HepG2 (cell line): ENCODE measurements at regions not wholly inside any gene's neighbourhood (a gene's known extent, or its start where the extent isn't known, plus 50 kb on each side); places are given as distances from the start of the nearest gene placed in this dataset.

Source experiments
- CBX2 ChIP-seq, 2 experiments: fragments of 200-600 bp in 1 of 2; sonication (generic); formaldehyde crosslinking in 1 of 2; IDR thresholded peaks; 2 replicates each; pipeline versions ENCODE4 v1.7.0 to v1.8.1; 2018 to 2022; ENCODE audit warnings: low read depth in 2 of 2, low read length in 1 of 2, mild to moderate bottlenecking in 1 of 2, missing genetic modification reagents in 1 of 2
- DMAP1 ChIP-seq: IDR thresholded peaks from 2 replicates; pipeline ENCODE4 v1.6.1; 2016
- HBP1 ChIP-seq: IDR thresholded peaks from 2 replicates; pipeline ENCODE4 v1.6.1; 2016; ENCODE audit warnings: low read depth, control low read depth
- HCFC1 ChIP-seq: fragments of 150-350 bp; IDR thresholded peaks from 2 replicates; pipeline ENCODE4 v1.6.1; 2014; ENCODE audit warnings: low read depth, low read length
- HNF1B ChIP-seq: sonication (generic); formaldehyde crosslinking; IDR thresholded peaks from 2 replicates; pipeline ENCODE4 v1.5.1; 2020; ENCODE audit warnings: mild to moderate bottlenecking, moderate library complexity, missing genetic modification reagents
- KAT8 ChIP-seq: IDR thresholded peaks from 2 replicates; pipeline ENCODE4 v1.6.1; 2016; ENCODE audit warnings: missing genetic modification reagents, missing compliant biosample characterization
- ZC3H4 ChIP-seq: sonication (generic); formaldehyde crosslinking; IDR thresholded peaks from 2 replicates; pipeline ENCODE4 v1.4.0; 2020; ENCODE audit warnings: missing genetic modification reagents, borderline replicate concordance
- ZHX2 ChIP-seq, 2 experiments: sonication (generic) in 1 of 2; formaldehyde crosslinking in 1 of 2; IDR thresholded peaks; 2 replicates each; pipeline versions ENCODE4 v1.6.1 to v1.9.0; 2014 to 2022; ENCODE audit warnings: antibody characterized with exemption in 1 of 2, borderline replicate concordance in 1 of 2, inconsistent platforms in 1 of 2, low read depth in 1 of 2, missing genetic modification reagents in 1 of 2
- ZKSCAN1 ChIP-seq: fragments of 150-350 bp; IDR thresholded peaks from 2 replicates; pipeline ENCODE4 v1.6.1; 2014; ENCODE audit warnings: low read length
- ZNF792 ChIP-seq: IDR thresholded peaks from 2 replicates; pipeline ENCODE4 v1.6.1; 2016
- TF ChIP-seq, protein P1 (sequence below): sonication (generic); formaldehyde crosslinking; IDR thresholded peaks from 2 replicates; pipeline ENCODE4 v1.4.0; 2020; ENCODE audit warnings: mild to moderate bottlenecking, missing genetic modification reagents
- TF ChIP-seq, protein P2 (sequence below), 2 experiments: sonication (generic) in 1 of 2; formaldehyde crosslinking in 1 of 2; IDR thresholded peaks; 2 replicates each; pipeline versions ENCODE4 v1.5.1 to v1.6.1; 2011 to 2020; ENCODE audit warnings: borderline replicate concordance in 1 of 2, low read depth in 1 of 2, low read length in 1 of 2, mild to moderate bottlenecking in 1 of 2, missing genetic modification reagents in 1 of 2, moderate library complexity in 1 of 2

- no peak for TF ChIP-seq ZHX2 (IDR thresholded peaks at IDR 0.05; ENCODE audit: low read depth)
- TF ChIP-seq ZHX2 (CRISPR knock-in tag; IDR thresholded peaks at IDR 0.05; ENCODE audit: borderline replicate concordance): no peak
- no peak for TF ChIP-seq KAT8
- TF ChIP-seq CBX2 (IDR thresholded peaks at IDR 0.05; ENCODE audit: low read depth, low read length): no peak
- no peak for TF ChIP-seq CBX2 (CRISPR knock-in tag; IDR thresholded peaks at IDR 0.05; ENCODE audit: low read depth)
- TF ChIP-seq, protein P1, sequence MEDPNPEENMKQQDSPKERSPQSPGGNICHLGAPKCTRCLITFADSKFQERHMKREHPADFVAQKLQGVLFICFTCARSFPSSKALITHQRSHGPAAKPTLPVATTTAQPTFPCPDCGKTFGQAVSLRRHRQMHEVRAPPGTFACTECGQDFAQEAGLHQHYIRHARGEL (CRISPR knock-in tag): no peak
- no peak for TF ChIP-seq HNF1B (CRISPR knock-in tag)
- TF ChIP-seq ZC3H4 (CRISPR knock-in tag): no peak
- no peak for TF ChIP-seq ZKSCAN1
- TF ChIP-seq, protein P2, sequence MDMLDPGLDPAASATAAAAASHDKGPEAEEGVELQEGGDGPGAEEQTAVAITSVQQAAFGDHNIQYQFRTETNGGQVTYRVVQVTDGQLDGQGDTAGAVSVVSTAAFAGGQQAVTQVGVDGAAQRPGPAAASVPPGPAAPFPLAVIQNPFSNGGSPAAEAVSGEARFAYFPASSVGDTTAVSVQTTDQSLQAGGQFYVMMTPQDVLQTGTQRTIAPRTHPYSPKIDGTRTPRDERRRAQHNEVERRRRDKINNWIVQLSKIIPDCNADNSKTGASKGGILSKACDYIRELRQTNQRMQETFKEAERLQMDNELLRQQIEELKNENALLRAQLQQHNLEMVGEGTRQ (IDR thresholded peaks at IDR 0.05; ENCODE audit: low read depth, low read length): no peak
- TF ChIP-seq, protein P2 (CRISPR knock-in tag; IDR thresholded peaks at IDR 0.05; ENCODE audit: borderline replicate concordance): no peak
- TF ChIP-seq HCFC1: no peak
- no peak for TF ChIP-seq ZNF792 (CRISPR knock-in tag)
- no peak for TF ChIP-seq DMAP1 (CRISPR knock-in tag)
- TF ChIP-seq HBP1: no peak
Measured at GRCh38 chr10:83262434-83262833, 876.9 kb upstream of the GHITM start (continued).
